ENCODE measurements at regions not wholly inside any gene's neighbourhood (a gene's known extent, or its start where the extent isn't known, plus 50 kb on each side); places are given as distances from the start of the nearest gene placed in this dataset.
"Not testable (repeated sequence)": the region's sequence is repeated elsewhere in the genome, so short reads cannot be mapped to it uniquely, and the experiment has no call there.

DNA sequence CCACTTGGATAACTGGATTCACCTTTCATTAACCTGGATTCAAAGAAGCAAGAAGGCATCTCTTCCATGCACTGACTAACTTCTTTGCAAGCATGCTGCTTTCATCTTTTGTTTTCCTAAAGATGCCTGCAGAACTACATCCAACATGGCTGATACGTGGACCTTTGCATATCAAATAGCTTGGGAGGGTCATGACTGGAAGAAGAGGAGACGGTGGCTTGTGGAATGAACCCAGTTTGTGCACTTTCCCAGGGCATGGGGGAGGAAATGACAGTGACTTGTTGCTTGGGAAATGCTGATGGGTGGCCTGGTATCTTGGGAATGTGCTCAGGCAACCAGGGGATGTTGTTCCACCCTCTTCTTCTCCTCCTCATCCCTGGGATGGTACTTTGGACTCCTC lies 133.4 kb downstream of the TRIM43 start:
- 42% methylated on average over 2 of the region's 2 CpGs for WGBS

DNA sequence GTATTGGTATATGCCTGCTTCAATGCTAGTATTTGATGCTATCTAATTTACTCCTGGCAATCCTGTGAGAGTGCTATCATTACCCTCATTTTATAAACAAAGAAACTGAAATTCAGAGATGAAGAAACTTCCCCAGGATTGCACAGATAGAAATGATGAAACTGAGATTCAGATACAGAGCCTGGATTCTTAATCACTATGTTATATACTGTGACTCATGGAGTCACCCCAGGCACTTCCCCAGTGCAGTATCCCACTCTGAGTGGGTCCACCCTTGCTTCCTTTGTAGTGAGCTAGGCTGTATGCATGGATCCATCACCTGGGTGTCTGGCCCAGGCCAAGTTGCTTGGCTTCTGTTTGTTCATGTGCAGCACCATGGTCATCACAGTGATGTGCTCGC lies 133.9 kb downstream of the TRIM43 start:
- not testable (repeated sequence) for H2BK12ac ChIP-seq (ENCODE audit: low read length in 2 of 2); H2BK120ac ChIP-seq (ENCODE audit: low read depth, low read length); H3K9me3 ChIP-seq (ENCODE audit: control insufficient read depth, low read length); H3K14ac ChIP-seq (ENCODE audit: low read length in 2 of 2); H3K4ac ChIP-seq (ENCODE audit: low read depth in 1 of 2, low read length in 2 of 2); H3K79me1 ChIP-seq (replicated peaks; ENCODE audit: low read length, poor library complexity, severe bottlenecking); H3K4me1 ChIP-seq (ENCODE audit: control insufficient read depth, insufficient read depth, low read depth, low read length); DNase-seq; H2BK5ac ChIP-seq (ENCODE audit: low read depth, low read length, poor library complexity, severe bottlenecking); H4K91ac ChIP-seq (ENCODE audit: low read length); H3K27me3 ChIP-seq (ENCODE audit: control insufficient read depth in 1 of 2, insufficient read depth in 1 of 2, low read length in 2 of 2); H3K23ac ChIP-seq (ENCODE audit: low read length in 2 of 2); H3K9ac ChIP-seq (ENCODE audit: low read length); H4K8ac ChIP-seq (ENCODE audit: low read length); H3K36me3 ChIP-seq (ENCODE audit: control insufficient read depth in 1 of 2, insufficient read depth in 2 of 2, low read depth in 1 of 2, low read length in 2 of 2); H3K4me3 ChIP-seq (ENCODE audit: insufficient read depth in 1 of 2, low read depth in 1 of 2, low read length in 2 of 2); H3K18ac ChIP-seq (ENCODE audit: low read depth in 1 of 2, low read length in 2 of 2); H2BK15ac ChIP-seq (ENCODE audit: low read depth, poor library complexity, severe bottlenecking); H2AFZ ChIP-seq (ENCODE audit: low read depth, low read length); H3K4me2 ChIP-seq (ENCODE audit: low read length, poor library complexity, severe bottlenecking); H2AK5ac ChIP-seq (ENCODE audit: low read length, severe bottlenecking); H3K27ac ChIP-seq (ENCODE audit: low read length, poor library complexity, severe bottlenecking)
- WGBS = 100% methylated on average over 1 of the region's 1 CpG

More for the DNA sequence above, 133.4 kb downstream of the TRIM43 start:
- not testable (repeated sequence) for H2BK120ac ChIP-seq (ENCODE audit: low read depth, low read length); H3K9ac ChIP-seq (ENCODE audit: low read length); H3K18ac ChIP-seq (ENCODE audit: low read depth in 1 of 2, low read length in 2 of 2); H2AK5ac ChIP-seq (ENCODE audit: low read length, severe bottlenecking); H3K79me1 ChIP-seq (replicated peaks; ENCODE audit: low read length, poor library complexity, severe bottlenecking); H2AFZ ChIP-seq (ENCODE audit: low read depth, low read length); H3K27me3 ChIP-seq (ENCODE audit: control insufficient read depth in 1 of 2, insufficient read depth in 1 of 2, low read length in 2 of 2); H3K14ac ChIP-seq (ENCODE audit: low read length in 2 of 2); H4K8ac ChIP-seq (ENCODE audit: low read length); H3K23ac ChIP-seq (ENCODE audit: low read length in 2 of 2); H2BK5ac ChIP-seq (ENCODE audit: low read depth, low read length, poor library complexity, severe bottlenecking); H3K36me3 ChIP-seq (ENCODE audit: control insufficient read depth in 1 of 2, insufficient read depth in 2 of 2, low read depth in 1 of 2, low read length in 2 of 2); H3K4me1 ChIP-seq (ENCODE audit: control insufficient read depth, insufficient read depth, low read depth, low read length); H2BK15ac ChIP-seq (ENCODE audit: low read depth, poor library complexity, severe bottlenecking); H2BK12ac ChIP-seq (ENCODE audit: low read length in 2 of 2); H3K9me3 ChIP-seq (ENCODE audit: control insufficient read depth, low read length); DNase-seq; H3K4ac ChIP-seq (ENCODE audit: low read depth in 1 of 2, low read length in 2 of 2); H4K91ac ChIP-seq (ENCODE audit: low read length); H3K4me3 ChIP-seq (ENCODE audit: insufficient read depth in 1 of 2, low read depth in 1 of 2, low read length in 2 of 2); H3K27ac ChIP-seq (ENCODE audit: low read length, poor library complexity, severe bottlenecking); H3K4me2 ChIP-seq (ENCODE audit: low read length, poor library complexity, severe bottlenecking)

DNA sequence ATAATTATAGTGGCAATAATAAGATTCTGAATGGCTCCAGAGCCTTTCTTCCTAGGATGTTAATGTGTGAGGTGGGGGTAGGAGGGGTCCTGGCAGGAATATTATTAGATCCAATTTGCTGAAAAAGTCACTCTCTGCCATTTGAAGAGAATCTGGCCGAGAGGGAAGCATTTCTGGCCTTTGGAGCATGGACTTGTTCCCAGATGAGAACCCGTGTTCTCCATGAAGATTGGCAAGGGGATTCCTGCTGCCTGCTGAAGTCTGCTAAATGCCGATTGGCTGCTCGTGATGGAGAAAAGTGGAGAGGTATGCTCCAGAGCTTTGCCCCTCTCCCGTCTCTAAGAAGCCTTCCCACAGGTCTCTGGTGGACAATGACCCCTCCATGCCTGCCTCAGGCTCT lies 135.6 kb downstream of the TRIM43 start:
- not testable (repeated sequence) for H4K91ac ChIP-seq (ENCODE audit: low read length); H3K9me3 ChIP-seq (ENCODE audit: control insufficient read depth, low read length); H3K9ac ChIP-seq (ENCODE audit: low read length); H2BK15ac ChIP-seq (ENCODE audit: low read depth, poor library complexity, severe bottlenecking); H3K4me1 ChIP-seq (ENCODE audit: control insufficient read depth, insufficient read depth, low read depth, low read length); H3K79me1 ChIP-seq (replicated peaks; ENCODE audit: low read length, poor library complexity, severe bottlenecking); H4K8ac ChIP-seq (ENCODE audit: low read length); H3K14ac ChIP-seq (ENCODE audit: low read length in 2 of 2); H3K27ac ChIP-seq (ENCODE audit: low read length, poor library complexity, severe bottlenecking); H3K4ac ChIP-seq (ENCODE audit: low read depth in 1 of 2, low read length in 2 of 2); H3K36me3 ChIP-seq (ENCODE audit: control insufficient read depth in 1 of 2, insufficient read depth in 2 of 2, low read depth in 1 of 2, low read length in 2 of 2); H2AFZ ChIP-seq (ENCODE audit: low read depth, low read length); H3K27me3 ChIP-seq (ENCODE audit: control insufficient read depth in 1 of 2, insufficient read depth in 1 of 2, low read length in 2 of 2); H2BK120ac ChIP-seq (ENCODE audit: low read depth, low read length); H3K18ac ChIP-seq (ENCODE audit: low read depth in 1 of 2, low read length in 2 of 2); H3K4me2 ChIP-seq (ENCODE audit: low read length, poor library complexity, severe bottlenecking); H3K23ac ChIP-seq (ENCODE audit: low read length in 2 of 2); DNase-seq; H2AK5ac ChIP-seq (ENCODE audit: low read length, severe bottlenecking); H2BK5ac ChIP-seq (ENCODE audit: low read depth, low read length, poor library complexity, severe bottlenecking); H2BK12ac ChIP-seq (ENCODE audit: low read length in 2 of 2); H3K4me3 ChIP-seq (ENCODE audit: insufficient read depth in 1 of 2, low read depth in 1 of 2, low read length in 2 of 2)
- WGBS = 83% methylated on average over 5 of the region's 5 CpGs

DNA sequence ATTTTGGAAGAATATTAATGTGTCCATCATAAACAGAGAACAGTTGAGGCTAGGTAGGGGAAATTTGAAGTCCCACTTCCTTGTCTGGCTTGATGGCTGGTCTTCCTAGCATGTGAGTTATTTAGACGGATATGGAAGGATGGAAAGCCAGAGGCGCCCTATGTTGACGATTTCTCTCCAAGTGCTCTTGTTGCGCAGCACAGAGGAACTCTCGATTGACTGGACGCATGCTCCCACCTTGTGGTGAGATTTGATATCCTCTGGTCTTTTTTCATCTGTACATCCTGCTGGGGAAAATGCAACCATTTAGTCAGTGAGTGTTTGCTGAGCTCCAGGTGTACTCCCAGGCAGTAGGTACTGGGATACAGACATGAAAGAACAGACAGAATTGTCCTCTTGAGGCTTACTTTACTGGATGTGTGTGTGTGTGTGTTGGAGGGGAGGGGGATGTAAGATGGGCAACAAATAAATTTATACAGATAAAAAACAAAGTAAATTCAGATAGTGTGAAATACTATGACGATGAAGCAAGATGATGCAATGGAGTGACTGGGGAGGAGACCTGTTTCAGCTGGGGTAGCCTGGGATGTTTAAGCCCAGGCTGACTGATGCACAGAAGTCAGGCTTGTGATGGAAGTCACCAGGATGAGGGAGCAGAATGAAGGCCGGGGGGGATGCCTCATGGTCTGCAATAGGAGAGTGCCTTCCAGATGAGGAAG lies 137.2 kb downstream of the TRIM43 start:
- H2BK5ac ChIP-seq (ENCODE audit: low read depth, low read length, poor library complexity, severe bottlenecking) = no peak overlapping the region
- no peak overlapping the region for H3K4me3 ChIP-seq (ENCODE audit: insufficient read depth in 1 of 2, low read depth in 1 of 2, low read length in 2 of 2)
- no peaks in the 10 kb centered on the region for H3K9me3 ChIP-seq (ENCODE audit: control insufficient read depth, low read length)
- H4K91ac ChIP-seq (ENCODE audit: low read length) = no peak overlapping the region
- no peak overlapping the region for H3K14ac ChIP-seq (ENCODE audit: low read length in 2 of 2)
- WGBS = 71% methylated on average over 8 of the region's 8 CpGs
- no peak overlapping the region for H3K4ac ChIP-seq (ENCODE audit: low read depth in 1 of 2, low read length in 2 of 2)
- no peaks in the 10 kb centered on the region for H3K36me3 ChIP-seq (ENCODE audit: control insufficient read depth in 1 of 2, insufficient read depth in 2 of 2, low read depth in 1 of 2, low read length in 2 of 2)
- H3K4me2 ChIP-seq (ENCODE audit: low read length, poor library complexity, severe bottlenecking) = no peak overlapping the region
- no peak overlapping the region for H2BK120ac ChIP-seq (ENCODE audit: low read depth, low read length)
- no peak overlapping the region for H2BK12ac ChIP-seq (ENCODE audit: low read length in 2 of 2)
- H3K4me1 ChIP-seq (ENCODE audit: control insufficient read depth, insufficient read depth, low read depth, low read length) = no peaks in the 10 kb centered on the region
- H3K18ac ChIP-seq (ENCODE audit: low read depth in 1 of 2, low read length in 2 of 2) = no peak overlapping the region
- no peak overlapping the region for H2AFZ ChIP-seq (ENCODE audit: low read depth, low read length)
- H3K79me1 ChIP-seq (replicated peaks; ENCODE audit: low read length, poor library complexity, severe bottlenecking) = no peaks in the 10 kb centered on the region
- no peak overlapping the region for H3K27ac ChIP-seq (ENCODE audit: low read length, poor library complexity, severe bottlenecking)
- H2BK15ac ChIP-seq (ENCODE audit: low read depth, poor library complexity, severe bottlenecking) = no peak overlapping the region
- H3K23ac ChIP-seq (ENCODE audit: low read length in 2 of 2) = no peak overlapping the region
- peaks cover 4 to 7% of the 10 kb centered on the region in 2 experiments for H3K27me3 ChIP-seq (ENCODE audit: control insufficient read depth in 1 of 2, insufficient read depth in 1 of 2, low read length in 2 of 2)
- peak; percentile 41 for DNase-seq
- H3K9ac ChIP-seq (ENCODE audit: low read length) = peak overlapping the region; percentile 34
- H4K8ac ChIP-seq (ENCODE audit: low read length) = no peak overlapping the region
- no peak overlapping the region for H2AK5ac ChIP-seq (ENCODE audit: low read length, severe bottlenecking)
